GM21381 (cell line): ENCODE measurements at regions not wholly inside any gene's neighbourhood (a gene's known extent, or its start where the extent isn't known, plus 50 kb on each side); places are given as distances from the start of the nearest gene placed in this dataset.
A peak's percentile ranks its signal among the peaks of the same experiment; 100 is the strongest.

ENCODE experiments used
- ATAC-seq: cut with Tn5 transposase; IDR thresholded peaks from one replicate; pipeline ENCODE4 v1.9.1; 2021; ENCODE audit warnings: mild to moderate bottlenecking, moderate library complexity; ENCODE audit not compliant: unreplicated experiment

GRCh38 chr12:90333424-90333823 lies 621.6 kb downstream of the CCER1 start:
- no peak for ATAC-seq

GRCh38 chr12:90331821-90332220 lies 623.2 kb downstream of the CCER1 start:
- ATAC-seq = no peak

- no peak for ATAC-seq
Measured at GRCh38 chr12:90331262-90331661, 622.6 kb upstream of the ATP2B1 start.

GRCh38 chr12:90327793-90328743 lies 619.4 kb upstream of the ATP2B1 start:
- no peak for ATAC-seq

GRCh38 chr12:90323217-90323616 lies 614.6 kb upstream of the ATP2B1 start:
- no peak for ATAC-seq

GRCh38 chr12:90322006-90322405 lies 613.4 kb upstream of the ATP2B1 start:
- ATAC-seq = no peak

GRCh38 chr12:90321369-90321768 lies 612.7 kb upstream of the ATP2B1 start:
- no peak for ATAC-seq

- no peak for ATAC-seq
Measured at GRCh38 chr12:90311561-90311960, 602.9 kb upstream of the ATP2B1 start.

- ATAC-seq = no peak
Measured at GRCh38 chr12:90305379-90305778, 596.7 kb upstream of the ATP2B1 start.

GRCh38 chr12:90304231-90304630 lies 595.6 kb upstream of the ATP2B1 start:
- no peak for ATAC-seq

GRCh38 chr12:90303771-90304170 lies 595.1 kb upstream of the ATP2B1 start:
- ATAC-seq = no peak

- ATAC-seq = no peak
Measured at GRCh38 chr12:90301561-90302133, 593.0 kb upstream of the ATP2B1 start.

- no peak for ATAC-seq
Measured at GRCh38 chr12:90301095-90301494, 592.5 kb upstream of the ATP2B1 start.

GRCh38 chr12:90299666-90300065 lies 591.0 kb upstream of the ATP2B1 start:
- ATAC-seq = no peak

- peak; percentile 88 for ATAC-seq
Measured at GRCh38 chr12:90299121-90299520, 590.5 kb upstream of the ATP2B1 start.

GRCh38 chr12:90298289-90298948 lies 589.8 kb upstream of the ATP2B1 start:
- no peak for ATAC-seq

- no peak for ATAC-seq
Measured at GRCh38 chr12:90295858-90296257, 587.2 kb upstream of the ATP2B1 start.

GRCh38 chr12:90292183-90292582 lies 583.5 kb upstream of the ATP2B1 start:
- no peak for ATAC-seq

- ATAC-seq = no peak
Measured at GRCh38 chr12:90290980-90291975, 582.6 kb upstream of the ATP2B1 start.

- no peak for ATAC-seq
Measured at GRCh38 chr12:90287585-90287984, 578.9 kb upstream of the ATP2B1 start.
